Chondrocyte (in vitro differentiated cells): ENCODE measurements at regions not wholly inside any gene's neighbourhood (a gene's known extent, or its start where the extent isn't known, plus 50 kb on each side); places are given as distances from the start of the nearest gene placed in this dataset.
A peak's percentile ranks its signal among the peaks of the same experiment; 100 is the strongest.

ENCODE experiments used
- DNase-seq: peaks from one replicate; pipeline ENCODE4 v3.0.0; 2021; ENCODE audit warnings: mixed read lengths, low spot score
- H3K27ac Mint-ChIP-seq: one replicate; pipeline ENCODE4 v1.8.0; 2021; ENCODE audit warnings: mild to moderate bottlenecking, moderate library complexity, mixed read lengths; ENCODE audit not compliant: unreplicated experiment
- H3K27me3 Mint-ChIP-seq: 2 replicates; pipeline ENCODE4 v1.8.0; 2021; ENCODE audit warnings: low read depth, mixed read lengths
- H3K36me3 Mint-ChIP-seq: 2 replicates; pipeline ENCODE4 v1.8.0; 2021; ENCODE audit warnings: low read depth, mixed read lengths
- H3K4me1 Mint-ChIP-seq: 2 replicates; pipeline ENCODE4 v1.8.0; 2021; ENCODE audit warnings: low read depth, mild to moderate bottlenecking, mixed read lengths
- H3K4me3 Mint-ChIP-seq: one replicate; pipeline ENCODE4 v1.8.0; 2021; ENCODE audit warnings: mild to moderate bottlenecking, moderate library complexity, mixed read lengths; ENCODE audit not compliant: unreplicated experiment
- H3K9me3 Mint-ChIP-seq: 2 replicates; pipeline ENCODE4 v1.8.0; 2021; ENCODE audit warnings: low read depth, mixed read lengths
- CTCF ChIP-seq: fragments of 200-600 bp; sonication (generic); IDR thresholded peaks from 2 replicates; pipeline ENCODE4 v1.5.0; 2021; ENCODE audit warnings: antibody characterized with exemption, mild to moderate bottlenecking, moderate library complexity

DNA sequence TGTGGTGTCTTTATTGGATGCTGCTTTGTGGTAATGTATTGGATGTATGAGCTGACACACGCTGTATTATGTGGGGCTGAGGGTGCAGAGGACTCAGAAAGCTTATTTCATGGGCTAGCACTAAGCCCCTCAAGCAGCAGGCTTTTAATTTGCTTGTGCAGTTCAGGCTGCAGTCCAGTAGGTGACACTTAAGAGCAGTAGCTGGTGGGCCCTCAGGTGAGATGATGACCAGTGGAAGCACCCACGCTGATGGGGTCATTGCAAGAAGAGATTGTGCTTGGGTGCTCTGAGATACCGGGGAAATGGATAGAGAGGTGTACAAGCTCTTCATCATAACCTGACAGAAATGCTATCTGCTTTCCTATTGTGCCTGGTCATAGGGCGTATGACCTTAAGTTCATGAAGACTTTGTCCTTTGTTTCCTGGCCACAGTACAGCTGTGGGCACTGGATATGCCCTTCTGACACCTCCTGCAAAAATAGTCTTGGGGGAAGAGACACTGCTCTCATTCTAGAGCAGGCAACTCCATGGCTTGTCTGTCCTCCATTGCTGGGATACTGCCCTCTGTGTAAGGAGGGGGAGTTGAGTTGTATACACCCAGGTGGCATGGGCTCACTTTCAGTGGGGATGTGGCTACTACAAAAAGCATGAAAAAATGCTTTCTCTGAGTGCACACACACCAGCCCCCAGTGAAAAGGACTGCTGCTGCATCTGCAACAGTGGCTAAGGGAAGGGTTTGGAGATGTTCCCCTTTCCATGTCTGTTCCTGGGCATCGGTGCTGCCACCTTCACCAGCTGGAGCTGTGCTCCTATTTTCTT, 205.7 kb upstream of the ZSWIM2 start:
- H3K36me3 Mint-ChIP-seq = peaks cover 11% of the 10 kb centered on the region
- H3K4me1 Mint-ChIP-seq = peaks cover 13% of the 10 kb centered on the region
- H3K27ac Mint-ChIP-seq = no peak overlapping the region
- no peaks in the 10 kb centered on the region for H3K27me3 Mint-ChIP-seq
- no peak overlapping the region for H3K4me3 Mint-ChIP-seq
- no peak for DNase-seq
- peaks cover 26% of the 10 kb centered on the region for H3K9me3 Mint-ChIP-seq
- peak; percentile 18 for TF ChIP-seq CTCF

DNA sequence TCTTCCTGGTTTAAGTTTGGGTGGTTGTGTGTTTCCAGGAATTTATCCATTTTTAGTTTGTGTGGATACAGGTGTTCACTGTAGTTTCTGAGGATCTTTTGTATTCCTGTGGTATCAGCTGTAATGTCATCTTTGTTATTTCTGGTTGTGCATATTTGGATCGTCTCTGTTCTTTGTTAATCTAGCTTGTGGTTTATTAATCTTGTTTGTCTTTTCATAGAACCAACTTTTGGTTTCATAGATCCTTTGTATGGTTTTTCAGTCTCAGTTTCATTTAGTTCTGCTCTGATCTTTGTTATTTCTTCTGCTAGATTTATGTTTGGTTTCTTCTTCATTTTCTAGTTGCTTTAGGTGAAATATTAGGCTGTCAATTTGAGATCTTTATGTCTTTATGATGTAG, 202.4 kb upstream of the ZSWIM2 start:
- Mint-ChIP-seq H3K4me1 (peaks cover 13% of the 10 kb centered on the region), H3K27me3 (peaks cover 6% of the 10 kb centered on the region), H3K4me3 (no peak overlapping the region), H3K27ac (no peak overlapping the region), H3K36me3 (peaks cover 13% of the 10 kb centered on the region), H3K9me3 (peaks cover 47% of the 10 kb centered on the region)
- no peak for DNase-seq
- TF ChIP-seq CTCF = no peak

DNA sequence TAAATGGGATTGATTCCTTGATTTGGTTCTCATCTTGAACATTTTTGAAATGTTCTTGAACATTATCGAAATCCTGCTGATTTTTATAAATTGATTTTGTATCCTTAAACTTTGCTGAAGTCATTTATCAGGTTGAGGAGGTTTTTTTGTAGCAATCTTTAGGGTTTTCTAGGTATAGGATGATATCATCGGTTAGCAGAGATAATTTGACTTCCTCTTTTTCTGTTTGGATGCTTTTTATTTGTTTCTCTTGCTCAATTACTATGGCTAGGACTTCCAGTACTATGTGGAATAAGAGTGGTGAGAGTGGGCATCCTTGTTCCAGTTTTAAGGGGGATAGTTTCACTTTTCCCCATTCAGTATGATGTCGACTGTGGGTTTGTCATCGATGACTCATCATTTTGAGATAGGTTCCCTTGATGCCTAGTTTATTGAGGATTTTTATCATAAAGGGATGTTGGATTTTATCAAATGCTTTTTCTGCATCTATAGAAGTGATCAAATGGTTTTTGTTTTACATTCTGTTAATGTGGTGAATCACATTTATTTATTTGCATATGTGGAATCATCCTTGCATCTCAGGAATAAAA, 201.5 kb upstream of the ZSWIM2 start:
- H3K9me3 Mint-ChIP-seq = peaks cover 48% of the 10 kb centered on the region
- no peak overlapping the region for H3K27ac Mint-ChIP-seq
- peaks cover 13% of the 10 kb centered on the region for H3K36me3 Mint-ChIP-seq
- DNase-seq = no peak
- H3K4me1 Mint-ChIP-seq = peaks cover 13% of the 10 kb centered on the region
- no peak for TF ChIP-seq CTCF
- no peak overlapping the region for H3K4me3 Mint-ChIP-seq
- peaks cover 7% of the 10 kb centered on the region for H3K27me3 Mint-ChIP-seq

GRCh38 chr2:187037310-187037709, 188.3 kb upstream of the ZSWIM2 start:
- no peaks in the 10 kb centered on the region for H3K36me3 Mint-ChIP-seq
- no peak overlapping the region for H3K4me3 Mint-ChIP-seq
- no peak for TF ChIP-seq CTCF
- DNase-seq = no peak
- peaks cover 3% of the 10 kb centered on the region for H3K27me3 Mint-ChIP-seq
- peaks cover 6% of the 10 kb centered on the region for H3K4me1 Mint-ChIP-seq
- peaks cover 8% of the 10 kb centered on the region for H3K9me3 Mint-ChIP-seq
- no peak overlapping the region for H3K27ac Mint-ChIP-seq

- H3K27me3 Mint-ChIP-seq = no peaks in the 10 kb centered on the region
- H3K4me1 Mint-ChIP-seq = no peaks in the 10 kb centered on the region
- peaks cover 3% of the 10 kb centered on the region for H3K9me3 Mint-ChIP-seq
- H3K36me3 Mint-ChIP-seq = no peaks in the 10 kb centered on the region
- no peak for DNase-seq
- no peak overlapping the region for H3K4me3 Mint-ChIP-seq
- no peak for TF ChIP-seq CTCF
- H3K27ac Mint-ChIP-seq = no peak overlapping the region
Observed at GRCh38 chr2:187034434-187034833, 185.5 kb upstream of the ZSWIM2 start.
